Cardiac fibroblast (primary cell): ENCODE measurements at regions not wholly inside any gene's neighbourhood (a gene's known extent, or its start where the extent isn't known, plus 50 kb on each side); places are given as distances from the start of the nearest gene placed in this dataset.

ENCODE experiments used
- DNase-seq, 2 donors: peaks; one replicate each; pipeline versions ENCODE4 v3.0.0 to v3.0.0-alpha.2; 2010; ENCODE audit warnings: low read depth in 2 of 2
- H3K4me3 ChIP-seq, 2 donors: replicated peaks in 1 of 2; 1 replicate in 1 of 2; 2 replicates in 1 of 2; pipeline ENCODE4 v1.5.1; 2011; ENCODE audit warnings: low read depth in 2 of 2, low read length in 2 of 2, mild to moderate bottlenecking in 2 of 2, moderate library complexity in 1 of 2
- TF ChIP-seq, protein P1 (sequence below): IDR thresholded peaks from one replicate; pipeline ENCODE4 v1.5.1; 2011; ENCODE audit warnings: low read depth, mild to moderate bottlenecking, low read length, inconsistent platforms

DNA sequence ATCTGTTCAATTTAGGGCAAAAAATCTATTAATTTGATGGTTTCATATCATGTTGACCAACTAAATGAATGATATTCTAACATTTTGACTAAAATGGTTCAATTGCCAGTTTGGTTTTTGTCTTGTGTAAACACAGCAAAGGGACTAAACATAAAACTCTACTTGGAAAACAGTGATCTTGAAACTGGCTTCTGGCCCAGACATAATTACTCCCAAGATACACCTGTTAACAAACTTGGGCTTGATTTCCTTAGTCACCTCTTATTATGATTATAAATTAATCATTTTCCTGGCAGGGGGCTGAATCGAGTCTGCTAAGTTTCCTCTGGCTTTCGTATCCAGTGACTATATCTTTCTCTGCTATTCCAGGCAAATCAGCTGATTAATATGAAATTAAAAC is 78.0 kb upstream of the OXGR1 start:
- TF ChIP-seq, protein P1, sequence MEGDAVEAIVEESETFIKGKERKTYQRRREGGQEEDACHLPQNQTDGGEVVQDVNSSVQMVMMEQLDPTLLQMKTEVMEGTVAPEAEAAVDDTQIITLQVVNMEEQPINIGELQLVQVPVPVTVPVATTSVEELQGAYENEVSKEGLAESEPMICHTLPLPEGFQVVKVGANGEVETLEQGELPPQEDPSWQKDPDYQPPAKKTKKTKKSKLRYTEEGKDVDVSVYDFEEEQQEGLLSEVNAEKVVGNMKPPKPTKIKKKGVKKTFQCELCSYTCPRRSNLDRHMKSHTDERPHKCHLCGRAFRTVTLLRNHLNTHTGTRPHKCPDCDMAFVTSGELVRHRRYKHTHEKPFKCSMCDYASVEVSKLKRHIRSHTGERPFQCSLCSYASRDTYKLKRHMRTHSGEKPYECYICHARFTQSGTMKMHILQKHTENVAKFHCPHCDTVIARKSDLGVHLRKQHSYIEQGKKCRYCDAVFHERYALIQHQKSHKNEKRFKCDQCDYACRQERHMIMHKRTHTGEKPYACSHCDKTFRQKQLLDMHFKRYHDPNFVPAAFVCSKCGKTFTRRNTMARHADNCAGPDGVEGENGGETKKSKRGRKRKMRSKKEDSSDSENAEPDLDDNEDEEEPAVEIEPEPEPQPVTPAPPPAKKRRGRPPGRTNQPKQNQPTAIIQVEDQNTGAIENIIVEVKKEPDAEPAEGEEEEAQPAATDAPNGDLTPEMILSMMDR: no peak
- no peak overlapping the region for H3K4me3 ChIP-seq
- no peak for DNase-seq

DNA sequence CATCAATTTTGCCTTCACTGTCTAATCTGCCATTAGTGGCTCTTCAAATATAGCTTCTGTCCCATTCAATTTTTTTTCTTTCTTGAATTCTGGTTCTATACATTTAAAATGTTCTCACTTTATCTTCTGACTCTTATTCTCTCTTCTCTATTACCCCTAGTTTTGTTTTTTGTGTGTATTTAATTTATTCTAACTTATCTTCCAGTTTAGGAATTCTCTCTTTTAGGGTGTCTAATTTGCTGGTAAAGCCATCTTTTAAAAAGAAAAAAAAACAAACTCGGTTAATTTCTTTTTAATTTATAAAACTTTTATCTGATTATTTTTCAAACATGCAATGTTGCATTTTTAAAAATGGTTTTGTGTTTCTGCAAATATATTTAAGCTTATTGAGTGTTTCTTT is 80.3 kb upstream of the OXGR1 start:
- TF ChIP-seq, protein P1: no peak
- no peak overlapping the region for H3K4me3 ChIP-seq
- no peak for DNase-seq

- TF ChIP-seq, protein P1: no peak
- peak; percentile 25 to 71 for DNase-seq
- H3K4me3 ChIP-seq: no peak overlapping the region
These were observed 82.6 kb upstream of the OXGR1 start for GRCh38 chr13:97076898-97077297.

GRCh38 chr13:97077341-97077740 is 83.1 kb upstream of the OXGR1 start:
- no peak overlapping the region for H3K4me3 ChIP-seq
- TF ChIP-seq, protein P1: no peak
- no peak for DNase-seq

DNA sequence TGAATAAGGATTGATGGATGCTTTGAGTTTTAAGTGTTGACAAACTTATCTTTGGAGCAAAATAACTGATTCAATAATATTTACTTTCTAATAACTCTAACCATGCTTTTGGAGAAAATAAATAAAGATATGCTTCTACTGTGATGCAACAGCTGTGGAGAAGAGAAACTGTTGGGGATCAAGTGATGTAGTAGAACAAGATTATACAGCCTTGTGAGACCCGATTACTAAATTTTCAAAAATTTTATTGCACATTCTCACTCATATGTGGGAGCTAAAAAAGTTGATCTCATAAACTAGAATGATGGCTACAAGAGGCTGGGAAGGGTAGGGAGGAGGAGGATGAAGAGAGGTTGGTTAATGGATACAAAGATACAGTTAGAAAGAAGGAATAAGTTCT is 85.5 kb upstream of the OXGR1 start:
- TF ChIP-seq, protein P1: no peak
- no peak for DNase-seq
- no peak overlapping the region for H3K4me3 ChIP-seq

DNA sequence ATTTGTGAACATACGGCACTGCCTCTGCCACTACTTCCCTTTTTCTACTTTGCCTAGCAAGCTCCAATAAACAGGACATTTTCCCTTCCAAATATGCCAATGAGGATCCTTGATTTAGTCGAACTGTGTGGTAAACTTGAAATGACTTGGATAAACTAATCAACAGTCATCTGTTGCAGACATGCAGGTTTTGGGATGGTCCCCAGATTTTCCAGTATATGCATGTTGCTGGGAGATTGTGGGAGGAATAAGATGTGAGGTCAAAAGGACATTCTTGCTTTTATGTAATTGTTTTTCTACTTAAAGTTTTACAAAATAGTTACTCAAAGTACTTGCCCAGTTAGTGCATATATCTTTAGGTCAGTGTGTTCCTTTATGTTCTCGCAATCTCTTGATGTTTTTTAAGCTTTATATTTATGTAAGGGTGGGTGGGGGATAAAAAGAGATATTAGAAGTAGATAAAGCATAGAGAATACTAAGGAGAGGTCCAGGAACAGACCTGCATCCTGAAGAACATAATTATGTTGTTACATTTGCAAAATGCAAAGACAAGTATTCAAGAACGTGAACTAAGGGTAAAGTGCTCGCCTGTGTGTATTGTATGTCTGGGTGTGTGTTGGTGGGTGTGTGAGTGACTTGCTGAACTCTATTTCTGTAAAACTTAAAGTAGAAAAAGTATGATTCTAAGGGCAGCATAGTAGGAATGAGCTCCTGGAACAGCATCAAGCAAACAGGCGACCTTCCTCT is 88.4 kb upstream of the OXGR1 start:
- no peak for DNase-seq
- TF ChIP-seq, protein P1: no peak

DNA sequence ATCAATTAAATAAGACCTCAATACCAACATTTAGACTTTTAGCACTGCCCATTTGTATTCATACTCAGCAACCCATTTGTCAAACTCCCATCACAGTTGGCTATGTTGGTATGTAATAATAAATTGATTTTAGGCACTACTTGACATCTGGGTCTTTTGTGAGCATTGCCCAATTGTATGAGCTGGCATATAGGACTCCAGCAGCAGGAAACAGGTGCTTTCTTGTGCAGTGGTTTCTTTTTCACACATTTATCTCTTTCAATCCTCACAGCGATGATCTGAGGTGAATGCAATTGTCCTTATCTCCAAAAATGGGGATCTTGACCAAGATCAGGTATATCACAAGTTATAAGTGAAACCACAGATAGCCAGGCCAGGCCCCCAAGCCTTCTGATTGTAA is 96.9 kb upstream of the OXGR1 start:
- TF ChIP-seq, protein P1: no peak
- no peak for DNase-seq
- H3K4me3 ChIP-seq: no peak overlapping the region

More for the DNA sequence above, 88.4 kb upstream of the OXGR1 start:
- no peak overlapping the region for H3K4me3 ChIP-seq
